Astrocyte (in vitro differentiated cells and primary cell): ENCODE measurements at regions not wholly inside any gene's neighbourhood (a gene's known extent, or its start where the extent isn't known, plus 50 kb on each side); places are given as distances from the start of the nearest gene placed in this dataset.

ENCODE experiments used
- DNase-seq: peaks from one replicate; pipeline ENCODE4 v3.0.0-alpha.2; 2010; ENCODE audit warnings: low read depth
- FAIRE-seq: peaks from 2 replicates; lab custom pipeline; 2011; peaks lifted over from hg19 to GRCh38; lab: Jason Lieb, UNC
- H2AFZ ChIP-seq: 2 replicates; pipeline ENCODE4 v1.6.0; 2012; ENCODE audit warnings: low read depth, low read length, inconsistent platforms
- H3K27ac ChIP-seq: 2 replicates; pipeline ENCODE4 v1.5.1; 2011; ENCODE audit warnings: low read depth, low read length, inconsistent platforms
- H3K27me3 ChIP-seq: 2 replicates; pipeline ENCODE4 v1.6.0; 2011; ENCODE audit warnings: low read length, inconsistent platforms; ENCODE audit not compliant: insufficient read depth
- H3K36me3 ChIP-seq: 2 replicates; pipeline ENCODE4 v1.5.1; 2011; ENCODE audit warnings: low read length, inconsistent platforms; ENCODE audit not compliant: insufficient read depth
- H3K4me1 ChIP-seq: 2 replicates; pipeline ENCODE4 v1.5.1; 2011; ENCODE audit warnings: low read length, inconsistent platforms; ENCODE audit not compliant: insufficient read depth
- H3K4me2 ChIP-seq: 2 replicates; pipeline ENCODE4 v1.6.0; 2012; ENCODE audit warnings: low read length, inconsistent platforms
- H3K4me3 ChIP-seq: 2 replicates; pipeline ENCODE4 v1.5.1; 2011; ENCODE audit warnings: low read depth, mild to moderate bottlenecking, low read length, inconsistent platforms; ENCODE audit not compliant: insufficient read depth
- H3K79me2 ChIP-seq: 2 replicates; pipeline ENCODE4 v1.6.0; 2012; ENCODE audit warnings: mild to moderate bottlenecking, low read length, inconsistent platforms; ENCODE audit not compliant: insufficient read depth
- H3K9ac ChIP-seq: 2 replicates; pipeline ENCODE4 v1.6.0; 2012; ENCODE audit warnings: mild to moderate bottlenecking, low read length, inconsistent platforms
- H3K9me3 ChIP-seq: 2 replicates; pipeline ENCODE4 v1.5.1; 2012; ENCODE audit warnings: low read depth, mild to moderate bottlenecking, low read length, inconsistent platforms; ENCODE audit not compliant: insufficient read depth
- H4K20me1 ChIP-seq: 2 replicates; pipeline ENCODE4 v1.6.0; 2012; ENCODE audit warnings: low read length, inconsistent platforms; ENCODE audit not compliant: insufficient read depth
- H3K27ac Mint-ChIP-seq: one replicate; pipeline ENCODE4 v1.8.0; 2021; ENCODE audit warnings: mild to moderate bottlenecking, mixed read lengths; ENCODE audit not compliant: unreplicated experiment
- H3K27me3 Mint-ChIP-seq: one replicate; pipeline ENCODE4 v1.8.0; 2021; ENCODE audit warnings: low read depth, mixed read lengths; ENCODE audit not compliant: unreplicated experiment
- H3K36me3 Mint-ChIP-seq: one replicate; pipeline ENCODE4 v1.8.0; 2021; ENCODE audit warnings: low read depth, mixed read lengths; ENCODE audit not compliant: unreplicated experiment
- H3K4me1 Mint-ChIP-seq: one replicate; pipeline ENCODE4 v1.8.0; 2021; ENCODE audit warnings: low read depth, mixed read lengths; ENCODE audit not compliant: unreplicated experiment
- H3K4me3 Mint-ChIP-seq: one replicate; pipeline ENCODE4 v1.8.0; 2021; ENCODE audit warnings: mild to moderate bottlenecking, moderate library complexity, mixed read lengths; ENCODE audit not compliant: unreplicated experiment
- H3K9me3 Mint-ChIP-seq: one replicate; pipeline ENCODE4 v1.8.0; 2021; ENCODE audit warnings: mild to moderate bottlenecking, mixed read lengths; ENCODE audit not compliant: unreplicated experiment
- CTCF ChIP-seq: IDR thresholded peaks from 2 replicates; pipeline ENCODE4 v1.5.1; 2011; ENCODE audit warnings: low read depth, mild to moderate bottlenecking, inconsistent platforms, low read length, moderate library complexity; ENCODE audit not compliant: insufficient read depth
- EZH2 ChIP-seq: IDR thresholded peaks from 2 replicates; pipeline ENCODE4 v1.6.1; 2012; ENCODE audit warnings: mild to moderate bottlenecking, low read length, inconsistent platforms; ENCODE audit not compliant: insufficient read depth

GRCh38 chr4:11790230-11790629, 361.5 kb upstream of the HS3ST1 start:
- H3K4me1 ChIP-seq: no peaks in the 10 kb centered on the region
- H2AFZ ChIP-seq: no peak overlapping the region
- Mint-ChIP-seq H3K27ac (no peak overlapping the region), H3K27me3 (no peaks in the 10 kb centered on the region), H3K4me3 (no peak overlapping the region), H3K36me3 (no peaks in the 10 kb centered on the region), H3K9me3 (peaks cover 2% of the 10 kb centered on the region), H3K4me1 (no peaks in the 10 kb centered on the region)
- no peak overlapping the region for H3K4me3 ChIP-seq
- no peak for FAIRE-seq
- no peaks in the 10 kb centered on the region for H3K9me3 ChIP-seq
- TF ChIP-seq CTCF (no peak), EZH2 (no peak)
- no peak overlapping the region for H3K4me2 ChIP-seq
- no peak for DNase-seq
- no peaks in the 10 kb centered on the region for H3K36me3 ChIP-seq
- H4K20me1 ChIP-seq: no peaks in the 10 kb centered on the region
- H3K27me3 ChIP-seq: no peaks in the 10 kb centered on the region
- H3K27ac ChIP-seq: no peak overlapping the region
- H3K9ac ChIP-seq: no peak overlapping the region
- H3K79me2 ChIP-seq: no peaks in the 10 kb centered on the region

GRCh38 chr4:11783588-11783987, 354.9 kb upstream of the HS3ST1 start:
- no peak for DNase-seq
- Mint-ChIP-seq H3K36me3 (no peaks in the 10 kb centered on the region), H3K4me1 (no peaks in the 10 kb centered on the region), H3K9me3 (no peaks in the 10 kb centered on the region), H3K27me3 (no peaks in the 10 kb centered on the region), H3K4me3 (no peak overlapping the region), H3K27ac (no peak overlapping the region)
- Histone ChIP-seq H3K27ac (no peak overlapping the region), H3K4me3 (no peak overlapping the region), H4K20me1 (no peaks in the 10 kb centered on the region), H3K9me3 (no peaks in the 10 kb centered on the region), H3K79me2 (no peaks in the 10 kb centered on the region), H3K4me2 (no peak overlapping the region), H3K9ac (no peak overlapping the region), H2AFZ (no peak overlapping the region), H3K4me1 (no peaks in the 10 kb centered on the region), H3K27me3 (no peaks in the 10 kb centered on the region), H3K36me3 (no peaks in the 10 kb centered on the region)
- no peak for FAIRE-seq
- TF ChIP-seq CTCF (no peak), EZH2 (no peak)

GRCh38 chr4:11782859-11783258, 354.2 kb upstream of the HS3ST1 start:
- DNase-seq: no peak
- TF ChIP-seq EZH2: no peak
- no peak for TF ChIP-seq CTCF
- Histone ChIP-seq H3K4me3 (no peak overlapping the region), H2AFZ (no peak overlapping the region), H3K4me2 (no peak overlapping the region), H3K27ac (no peak overlapping the region), H3K9me3 (no peaks in the 10 kb centered on the region), H3K36me3 (no peaks in the 10 kb centered on the region), H4K20me1 (no peaks in the 10 kb centered on the region), H3K27me3 (no peaks in the 10 kb centered on the region), H3K4me1 (no peaks in the 10 kb centered on the region), H3K79me2 (no peaks in the 10 kb centered on the region), H3K9ac (no peak overlapping the region)
- Mint-ChIP-seq H3K4me3 (no peak overlapping the region), H3K9me3 (no peaks in the 10 kb centered on the region), H3K36me3 (no peaks in the 10 kb centered on the region), H3K4me1 (no peaks in the 10 kb centered on the region), H3K27me3 (no peaks in the 10 kb centered on the region), H3K27ac (no peak overlapping the region)
- no peak for FAIRE-seq
